Upper lobe of left lung (tissue), 6 donors: ENCODE measurements at regions not wholly inside any gene's neighbourhood (a gene's known extent, or its start where the extent isn't known, plus 50 kb on each side); places are given as distances from the start of the nearest gene placed in this dataset.

Experiments
- ATAC-seq, 2 donors: fragments of 200-7000 bp; cut with Tn5 transposase; one replicate each; pipeline ENCODE4 v1.9.1; 2022; ENCODE audit warnings: mild to moderate bottlenecking in 2 of 2, moderate library complexity in 2 of 2; ENCODE audit not compliant: low FRiP score in 2 of 2
- DNase-seq, 2 donors: peaks; one replicate each; pipeline ENCODE4 v3.0.0-alpha.2; 2019 to 2020
- H3K27ac ChIP-seq, 4 donors: fragments of 200-600 bp; sonication (generic); one replicate each; pipeline ENCODE4 v1.5.1; 2016 to 2019
- H3K27me3 ChIP-seq, 4 donors: fragments of 200-600 bp; sonication (generic); one replicate each; pipeline ENCODE4 v1.5.1; 2017 to 2019
- H3K36me3 ChIP-seq, 4 donors: fragments of 200-600 bp; sonication (generic); one replicate each; pipeline ENCODE4 v1.5.1; 2016 to 2019
- H3K4me1 ChIP-seq, 4 donors: fragments of 200-600 bp; sonication (generic); one replicate each; pipeline ENCODE4 v1.5.1; 2018 to 2019
- H3K4me3 ChIP-seq, 4 donors: fragments of 200-600 bp; sonication (generic); one replicate each; pipeline ENCODE4 v1.5.1; 2017 to 2019; ENCODE audit warnings: mild to moderate bottlenecking in 2 of 4, moderate library complexity in 1 of 4
- H3K9me3 ChIP-seq, 4 donors: fragments of 200-600 bp; sonication (generic); one replicate each; pipeline ENCODE4 v1.5.1; 2018 to 2019
- CTCF ChIP-seq, 6 experiments: fragments of 450-650 bp in 4 of 6; fragments of 200-600 bp in 2 of 6; sonication (generic) in 2 of 6; IDR thresholded peaks; one replicate each; pipeline ENCODE4 v1.5.1; 2016 to 2019; ENCODE audit warnings: antibody characterized with exemption in 6 of 6
- EP300 ChIP-seq, 4 donors: sonication (generic); formaldehyde crosslinking; IDR thresholded peaks; one replicate each; pipeline ENCODE4 v1.5.1; 2017; ENCODE audit warnings: antibody characterized with exemption in 4 of 4, control low read depth in 2 of 4
- POLR2A ChIP-seq, 4 donors: fragments of 450-650 bp; IDR thresholded peaks; one replicate each; pipeline ENCODE4 v1.5.1; 2016 to 2017; ENCODE audit warnings: antibody characterized with exemption in 4 of 4, mild to moderate bottlenecking in 2 of 4
- POLR2AphosphoS5 ChIP-seq, 2 donors: sonication (generic); formaldehyde crosslinking; IDR thresholded peaks; one replicate each; pipeline ENCODE4 v1.5.1; 2017; ENCODE audit warnings: antibody characterized with exemption in 2 of 2
- WGBS, 2 donors: methylation state at CpG; one replicate each; pipeline ENCODE4 v1.1.5; 2017 to 2018; 5-methylcytosine and 5-hydroxymethylcytosine counted together
- donor health status: DM: no; HTN: no; CAD: no; lungs with moderate emphysema.
- donor health status: DM: no; HTN: yes; CAD: no; lungs with severe emphysema.

- WGBS, 2 donors: 94 to 95% methylated on average over 3 of the region's 3 CpGs
- Histone ChIP-seq H3K9me3 (no peaks in the 10 kb centered on the region), H3K27me3 (no peaks in the 10 kb centered on the region), H3K27ac (no peak overlapping the region), H3K4me3 (no peak overlapping the region), H3K4me1 (no peaks in the 10 kb centered on the region), H3K36me3 (no peaks in the 10 kb centered on the region)
- no peak for ATAC-seq
- TF ChIP-seq POLR2A (IDR thresholded peaks at IDR 0.05) (no peak), CTCF (IDR thresholded peaks at IDR 0.05) (no peak), POLR2AphosphoS5 (IDR thresholded peaks at IDR 0.05) (no peak), EP300 (IDR thresholded peaks at IDR 0.05) (no peak)
- no peak for DNase-seq
Measured at GRCh38 chr1:232364654-232365382, 265.1 kb downstream of the SIPA1L2 start.

- Histone ChIP-seq H3K27ac (no peak overlapping the region), H3K27me3 (no peaks in the 10 kb centered on the region), H3K4me3 (no peak overlapping the region), H3K4me1 (no peaks in the 10 kb centered on the region), H3K9me3 (no peaks in the 10 kb centered on the region), H3K36me3 (no peaks in the 10 kb centered on the region)
- DNase-seq (no peak), ATAC-seq (no peak)
- 63 to 69% methylated on average over 2 of the region's 2 CpGs for WGBS, 2 donors
- TF ChIP-seq CTCF (IDR thresholded peaks at IDR 0.05): no peak
- TF ChIP-seq POLR2A (IDR thresholded peaks at IDR 0.05): no peak
- TF ChIP-seq POLR2AphosphoS5 (IDR thresholded peaks at IDR 0.05): no peak
- TF ChIP-seq EP300 (IDR thresholded peaks at IDR 0.05): no peak
Measured at GRCh38 chr1:232363008-232363407, 266.9 kb downstream of the SIPA1L2 start.

- WGBS, 2 donors: 82 to 83% methylated on average over 6 of the region's 6 CpGs
- Histone ChIP-seq H3K27ac (no peak overlapping the region), H3K4me1 (no peaks in the 10 kb centered on the region), H3K27me3 (no peaks in the 10 kb centered on the region), H3K9me3 (no peaks in the 10 kb centered on the region), H3K36me3 (no peaks in the 10 kb centered on the region), H3K4me3 (no peak overlapping the region)
- ATAC-seq (no peak), DNase-seq (no peak)
- TF ChIP-seq POLR2AphosphoS5 (IDR thresholded peaks at IDR 0.05) (no peak), CTCF (IDR thresholded peaks at IDR 0.05) (no peak), POLR2A (IDR thresholded peaks at IDR 0.05) (no peak), EP300 (IDR thresholded peaks at IDR 0.05) (no peak)
Measured at GRCh38 chr1:232357416-232357815, 272.5 kb downstream of the SIPA1L2 start.

- TF ChIP-seq POLR2A (IDR thresholded peaks at IDR 0.05) (no peak), EP300 (IDR thresholded peaks at IDR 0.05) (no peak), POLR2AphosphoS5 (IDR thresholded peaks at IDR 0.05) (no peak), CTCF (IDR thresholded peaks at IDR 0.05) (no peak)
- no peak for ATAC-seq
Measured at GRCh38 chr1:232355162-232356006, 274.5 kb downstream of the SIPA1L2 start.

More at GRCh38 chr1:232355162-232356006, 274.5 kb downstream of the SIPA1L2 start:
- 72% methylated on average over 7 of the region's 7 CpGs for WGBS, 2 donors
- DNase-seq: no peak
- no peaks in the 10 kb centered on the region for H3K36me3 ChIP-seq
- no peaks in the 10 kb centered on the region for H3K27me3 ChIP-seq
- H3K9me3 ChIP-seq: no peaks in the 10 kb centered on the region
- no peak overlapping the region for H3K4me3 ChIP-seq
- H3K4me1 ChIP-seq: no peaks in the 10 kb centered on the region
- H3K27ac ChIP-seq: no peak overlapping the region
